ENCODE measurements at regions not wholly inside any gene's neighbourhood (a gene's known extent, or its start where the extent isn't known, plus 50 kb on each side); places are given as distances from the start of the nearest gene placed in this dataset.

DNA sequence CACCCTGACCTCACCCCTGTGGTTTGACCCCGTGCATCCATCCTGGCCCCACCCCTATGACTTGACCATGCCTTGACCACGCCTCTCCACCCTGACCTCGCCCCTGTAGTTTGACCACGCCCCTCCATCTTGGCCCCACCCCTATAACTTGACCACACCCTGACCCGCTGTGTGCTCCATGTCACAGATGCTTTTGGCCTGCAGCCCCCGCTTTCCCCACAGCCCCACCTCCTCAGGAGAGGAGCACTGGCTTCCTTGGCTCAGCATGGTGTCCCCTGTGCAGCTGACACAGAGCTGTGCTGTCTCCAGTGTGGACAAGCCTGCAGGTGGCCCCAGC is 269.9 kb upstream of the SFSWAP start:
- no peak overlapping the region for H3K27ac ChIP-seq
- TF ChIP-seq, protein P1, sequence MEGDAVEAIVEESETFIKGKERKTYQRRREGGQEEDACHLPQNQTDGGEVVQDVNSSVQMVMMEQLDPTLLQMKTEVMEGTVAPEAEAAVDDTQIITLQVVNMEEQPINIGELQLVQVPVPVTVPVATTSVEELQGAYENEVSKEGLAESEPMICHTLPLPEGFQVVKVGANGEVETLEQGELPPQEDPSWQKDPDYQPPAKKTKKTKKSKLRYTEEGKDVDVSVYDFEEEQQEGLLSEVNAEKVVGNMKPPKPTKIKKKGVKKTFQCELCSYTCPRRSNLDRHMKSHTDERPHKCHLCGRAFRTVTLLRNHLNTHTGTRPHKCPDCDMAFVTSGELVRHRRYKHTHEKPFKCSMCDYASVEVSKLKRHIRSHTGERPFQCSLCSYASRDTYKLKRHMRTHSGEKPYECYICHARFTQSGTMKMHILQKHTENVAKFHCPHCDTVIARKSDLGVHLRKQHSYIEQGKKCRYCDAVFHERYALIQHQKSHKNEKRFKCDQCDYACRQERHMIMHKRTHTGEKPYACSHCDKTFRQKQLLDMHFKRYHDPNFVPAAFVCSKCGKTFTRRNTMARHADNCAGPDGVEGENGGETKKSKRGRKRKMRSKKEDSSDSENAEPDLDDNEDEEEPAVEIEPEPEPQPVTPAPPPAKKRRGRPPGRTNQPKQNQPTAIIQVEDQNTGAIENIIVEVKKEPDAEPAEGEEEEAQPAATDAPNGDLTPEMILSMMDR (conservative IDR thresholded peaks at IDR 0.05), result no peak
- no peak for TF ChIP-seq ZFX (IDR thresholded peaks at IDR 0.05)

DNA sequence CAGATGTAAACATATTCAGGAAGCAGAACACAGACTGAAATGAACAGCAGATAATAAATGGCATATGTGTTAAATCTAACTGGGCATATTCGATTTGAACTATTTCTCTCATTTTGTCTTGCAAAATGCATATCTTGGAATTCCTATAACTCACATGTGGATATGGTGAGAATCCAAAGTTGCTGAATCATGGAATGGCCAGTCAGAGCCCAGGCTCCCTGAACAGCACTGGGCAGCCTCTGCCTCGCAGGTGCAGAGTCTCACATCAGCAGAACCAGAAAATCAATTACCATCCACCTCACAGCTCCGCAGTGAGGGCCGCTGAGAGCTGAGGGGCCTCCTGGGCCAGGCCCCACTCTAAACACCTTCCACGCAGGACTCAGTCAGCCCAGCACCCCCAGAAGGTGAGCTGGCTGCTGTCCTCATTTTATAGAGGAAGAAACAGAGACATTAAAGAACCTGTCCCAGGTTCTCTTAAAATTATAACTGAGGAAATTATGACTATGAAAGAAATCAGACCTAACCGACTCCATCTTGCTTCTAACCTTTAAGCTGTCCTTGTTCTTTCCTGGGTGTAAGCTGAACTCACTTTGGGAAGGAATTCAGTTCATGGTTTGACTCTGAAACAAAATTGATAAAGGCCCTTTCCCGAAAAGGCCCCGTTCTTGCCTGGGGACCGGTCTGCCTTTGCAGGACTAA is 269.1 kb upstream of the SFSWAP start:
- TF ChIP-seq, protein P1 (conservative IDR thresholded peaks at IDR 0.05), result no peak
- no peak for TF ChIP-seq ZFX (IDR thresholded peaks at IDR 0.05)
- no peak overlapping the region for H3K27ac ChIP-seq

DNA sequence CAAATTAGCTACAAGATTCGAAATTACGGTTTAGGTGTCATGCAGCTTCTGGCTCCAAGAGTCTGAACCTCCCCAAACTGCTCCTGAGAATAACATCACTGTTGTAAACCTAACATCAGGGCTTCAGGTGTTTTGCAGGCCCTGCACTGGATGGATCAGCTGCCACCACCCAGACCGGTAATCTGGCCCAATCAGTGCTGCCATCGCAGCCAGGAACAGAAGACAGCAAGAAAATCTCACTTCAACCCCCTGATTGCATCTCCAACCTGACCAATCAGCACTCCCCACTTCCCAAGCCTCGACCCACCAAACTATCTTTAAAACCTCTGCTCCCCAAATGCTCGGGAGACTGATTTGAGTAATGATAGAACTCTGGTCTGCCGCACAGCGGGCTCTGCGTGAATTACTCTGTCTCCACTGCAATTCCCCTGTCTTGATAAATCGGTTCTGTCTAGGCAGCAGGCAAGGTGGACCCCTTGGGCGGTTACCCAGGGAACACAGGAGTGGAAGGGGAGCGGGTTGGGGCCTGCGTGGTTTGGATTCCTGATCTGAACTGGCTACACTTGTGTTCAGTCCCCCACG is 268.5 kb upstream of the SFSWAP start:
- no peak overlapping the region for H3K27ac ChIP-seq
- no peak for TF ChIP-seq ZFX (IDR thresholded peaks at IDR 0.05)
- TF ChIP-seq, protein P1 (conservative IDR thresholded peaks at IDR 0.05), result no peak

DNA sequence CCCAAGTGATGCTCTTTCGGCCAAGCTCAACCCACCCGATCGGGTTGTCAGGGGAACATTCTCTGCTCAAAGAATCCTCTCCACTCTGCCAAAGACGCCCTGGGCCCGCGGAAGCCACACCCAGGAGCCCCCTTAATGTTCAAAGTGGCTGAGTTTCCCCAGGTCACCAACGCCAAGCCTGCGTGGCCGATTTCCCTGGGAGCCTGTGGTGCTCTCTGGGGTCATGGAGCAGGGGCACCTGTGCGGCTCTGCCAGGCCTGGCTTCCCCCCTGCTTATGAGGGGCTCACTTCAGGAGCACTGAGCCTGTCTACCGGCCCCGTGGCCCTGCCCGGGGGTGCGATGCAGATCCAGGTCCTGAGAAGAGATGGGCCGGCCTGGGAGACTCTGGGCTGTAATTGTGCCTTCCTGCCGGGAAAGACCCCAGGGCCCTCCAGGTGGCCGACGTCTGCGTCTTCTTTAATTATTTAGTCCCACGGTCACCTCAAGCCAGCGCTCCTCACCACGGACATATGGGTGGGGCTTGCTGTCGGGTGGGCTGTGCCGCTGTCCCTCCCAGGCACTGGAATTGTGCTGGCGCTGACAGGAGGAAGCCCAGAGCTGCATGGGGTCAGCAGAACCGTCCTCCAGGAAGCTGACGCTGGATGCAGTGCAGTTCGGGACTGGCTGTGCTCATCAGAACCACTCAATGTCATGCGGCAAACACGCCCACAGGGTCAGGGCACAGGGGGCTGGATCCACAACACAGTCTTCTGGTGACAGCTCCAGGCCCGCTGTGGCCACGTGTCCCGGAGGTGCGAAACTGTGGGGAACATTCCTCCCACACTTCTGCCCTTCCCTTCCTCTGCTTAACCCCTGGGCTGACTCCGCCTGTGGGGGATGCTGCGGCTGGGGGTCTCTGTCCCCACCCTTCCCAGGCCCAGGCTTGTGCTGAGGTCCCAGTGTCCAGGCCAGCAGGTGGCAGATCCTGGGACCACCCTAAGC is 267.6 kb upstream of the SFSWAP start:
- H3K27ac ChIP-seq, result no peak overlapping the region
- TF ChIP-seq, protein P1 (conservative IDR thresholded peaks at IDR 0.05), result no peak
- TF ChIP-seq ZFX (IDR thresholded peaks at IDR 0.05), result no peak

DNA sequence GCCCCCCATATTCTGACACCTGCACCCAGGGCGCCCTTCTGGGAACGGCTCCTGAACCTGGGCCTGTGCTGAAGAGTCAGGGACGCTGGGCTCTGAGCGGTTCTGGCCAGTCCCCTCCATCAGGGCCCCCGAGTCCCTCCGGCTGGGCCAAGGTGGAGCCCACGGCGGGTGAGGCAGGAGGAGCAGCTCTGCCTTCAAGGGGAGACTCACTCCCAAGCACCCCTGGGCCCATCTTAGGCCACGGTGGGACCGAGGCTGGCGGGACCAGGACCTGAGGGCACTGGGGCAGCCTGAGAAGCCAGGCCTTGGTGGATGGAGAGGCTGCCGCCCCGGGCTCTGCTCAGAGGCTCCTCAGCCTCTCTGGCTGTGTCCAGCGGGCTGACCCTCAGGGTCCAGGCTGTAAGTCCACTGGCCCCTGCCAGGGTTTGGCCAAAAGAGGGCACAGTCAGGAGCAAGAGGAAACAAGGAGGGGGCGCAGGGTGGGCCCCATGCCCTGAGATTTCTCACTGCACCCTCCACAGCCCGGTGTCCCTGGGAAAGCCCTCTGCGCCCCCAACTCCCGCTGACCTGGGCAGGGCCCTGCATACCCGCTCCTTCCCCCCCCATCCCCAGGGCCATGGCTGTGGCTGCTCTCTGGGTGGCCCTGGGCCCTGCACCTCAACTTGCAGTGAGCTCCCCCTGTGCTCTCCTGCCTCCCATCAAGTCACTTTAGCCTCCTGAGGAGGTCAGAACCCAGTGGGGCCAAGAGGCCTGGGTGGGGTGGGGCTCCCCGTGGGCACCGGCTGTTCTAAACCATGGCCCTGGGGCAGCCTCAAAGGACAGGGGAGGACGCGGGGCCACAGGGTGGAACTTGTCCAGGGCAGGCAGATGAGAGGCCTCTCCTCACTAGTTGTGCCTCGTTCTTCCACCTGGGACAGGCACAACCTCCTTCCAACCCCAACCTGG is 266.4 kb upstream of the SFSWAP start:
- H3K27ac ChIP-seq, result no peak overlapping the region
- TF ChIP-seq, protein P1 (conservative IDR thresholded peaks at IDR 0.05), result no peak
- TF ChIP-seq ZFX (IDR thresholded peaks at IDR 0.05), result no peak

DNA sequence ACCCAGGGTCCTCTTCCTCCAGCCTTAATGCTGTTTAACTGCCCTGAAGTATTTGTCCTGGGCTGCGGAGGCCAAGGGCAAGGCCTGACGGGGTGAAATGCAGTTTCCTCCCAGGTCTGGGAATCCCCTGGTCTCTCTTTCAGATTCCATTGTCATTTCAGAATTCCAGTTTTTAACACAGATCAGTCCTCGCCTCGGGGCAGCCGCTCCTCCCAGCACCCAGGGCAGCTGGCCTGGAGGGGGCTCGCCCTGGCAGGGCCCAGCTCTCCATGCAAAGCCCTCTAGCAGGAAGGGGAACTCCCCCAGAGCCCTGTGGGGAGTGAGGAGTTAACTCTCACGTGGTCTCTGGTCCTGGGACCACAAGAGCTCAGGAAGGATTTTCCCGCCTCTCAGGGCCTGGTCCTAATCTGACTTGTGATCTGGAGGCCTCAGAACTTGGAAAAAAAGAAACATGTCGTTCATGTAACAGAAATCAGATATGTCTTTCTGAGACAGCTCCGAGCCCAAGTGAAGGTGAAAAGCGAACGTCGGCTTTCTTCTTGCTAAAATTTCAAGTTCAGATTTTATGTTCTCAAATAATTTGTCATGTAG is 265.6 kb upstream of the SFSWAP start:
- no peak overlapping the region for H3K27ac ChIP-seq

More for the DNA sequence above, 265.6 kb upstream of the SFSWAP start:
- TF ChIP-seq, protein P1 (conservative IDR thresholded peaks at IDR 0.05), result no peak
- TF ChIP-seq ZFX (IDR thresholded peaks at IDR 0.05), result no peak
